SK-N-SH (cell line): ENCODE measurements at regions not wholly inside any gene's neighbourhood (a gene's known extent, or its start where the extent isn't known, plus 50 kb on each side); places are given as distances from the start of the nearest gene placed in this dataset.

ENCODE experiments used
- CTCF ChIP-seq: fragments of 200-600 bp; sonication (generic); IDR thresholded peaks from 2 replicates; pipeline ENCODE4 v1.6.1; 2017; ENCODE audit warnings: antibody characterized with exemption, mild to moderate bottlenecking, moderate library complexity
- FOSL2 ChIP-seq: IDR thresholded peaks from 2 replicates; pipeline ENCODE4 v1.4.0; 2012; ENCODE audit warnings: low read depth, mild to moderate bottlenecking, moderate library complexity, borderline replicate concordance
- GATA2 ChIP-seq: sonication (generic); formaldehyde crosslinking; IDR thresholded peaks from 2 replicates; pipeline ENCODE4 v1.5.0; 2020; ENCODE audit warnings: mild to moderate bottlenecking, missing genetic modification reagents
- NFIC ChIP-seq: IDR thresholded peaks from 2 replicates; pipeline ENCODE4 v1.4.0; 2012; ENCODE audit warnings: borderline replicate concordance

GRCh38 chr2:200021449-200022114 is 66.2 kb downstream of the MAIP1 start:
- TF ChIP-seq FOSL2 (no peak), GATA2 (CRISPR knock-in tag) (no peak), CTCF (no peak), NFIC (no peak)
